GM06990 (cell line): ENCODE measurements at regions not wholly inside any gene's neighbourhood (a gene's known extent, or its start where the extent isn't known, plus 50 kb on each side); places are given as distances from the start of the nearest gene placed in this dataset.

ENCODE experiments used
- DNase-seq: peaks from one replicate; pipeline ENCODE4 v3.0.0-alpha.2; 2011; ENCODE audit not compliant: insufficient read length; ENCODE audit errors: extremely low read depth
- H3K27me3 ChIP-seq: replicated peaks from 2 replicates; pipeline ENCODE4 v1.6.0; 2011; ENCODE audit warnings: low read length; ENCODE audit not compliant: control insufficient read depth, insufficient read depth
- H3K36me3 ChIP-seq: 2 replicates; pipeline ENCODE4 v1.5.1; 2011; ENCODE audit warnings: low read length; ENCODE audit not compliant: control insufficient read depth, insufficient read depth
- H3K4me3 ChIP-seq: replicated peaks from 2 replicates; pipeline ENCODE4 v1.5.1; 2011; ENCODE audit warnings: low read depth, mild to moderate bottlenecking, control low read depth, low read length
- CTCF ChIP-seq: IDR thresholded peaks from 2 replicates; pipeline ENCODE4 v1.5.1; 2011; ENCODE audit warnings: low read length, control low read depth, mild to moderate bottlenecking, inconsistent platforms; ENCODE audit not compliant: insufficient read depth, poor library complexity, severe bottlenecking

GRCh38 chr16:74169687-74170376 is 126.8 kb upstream of the PSMD7 start:
- H3K27me3 ChIP-seq, result no peaks in the 10 kb centered on the region
- no peak for TF ChIP-seq CTCF
- no peaks in the 10 kb centered on the region for H3K36me3 ChIP-seq
- no peak overlapping the region for H3K4me3 ChIP-seq
- no peak for DNase-seq

- no peak for TF ChIP-seq CTCF
- H3K4me3 ChIP-seq, result no peak overlapping the region
- no peak for DNase-seq
- no peaks in the 10 kb centered on the region for H3K27me3 ChIP-seq
- no peaks in the 10 kb centered on the region for H3K36me3 ChIP-seq
Observed at GRCh38 chr16:74169066-74169465, 127.5 kb upstream of the PSMD7 start.

GRCh38 chr16:74168445-74168844 is 128.2 kb upstream of the PSMD7 start:
- H3K27me3 ChIP-seq, result no peaks in the 10 kb centered on the region
- DNase-seq, result no peak
- H3K36me3 ChIP-seq, result no peaks in the 10 kb centered on the region
- H3K4me3 ChIP-seq, result no peak overlapping the region
- TF ChIP-seq CTCF, result no peak

- no peak overlapping the region for H3K4me3 ChIP-seq
- no peaks in the 10 kb centered on the region for H3K27me3 ChIP-seq
Observed at GRCh38 chr16:74166456-74166855, 130.2 kb upstream of the PSMD7 start.

GRCh38 chr16:74165566-74166080 is 131.0 kb upstream of the PSMD7 start:
- no peak overlapping the region for H3K4me3 ChIP-seq
- no peak for DNase-seq
- no peaks in the 10 kb centered on the region for H3K36me3 ChIP-seq
- no peaks in the 10 kb centered on the region for H3K27me3 ChIP-seq
- no peak for TF ChIP-seq CTCF

More at GRCh38 chr16:74166456-74166855, 130.2 kb upstream of the PSMD7 start:
- no peak for DNase-seq
- no peaks in the 10 kb centered on the region for H3K36me3 ChIP-seq
- no peak for TF ChIP-seq CTCF
